Stomach (tissue), 8 donors: ENCODE measurements at regions not wholly inside any gene's neighbourhood (a gene's known extent, or its start where the extent isn't known, plus 50 kb on each side); places are given as distances from the start of the nearest gene placed in this dataset.

Experiments
- DNase-seq, 2 donors: peaks; one replicate each; pipeline versions ENCODE4 v3.0.0 to v3.0.0-alpha.2; 2013 to 2019
- H3K27ac ChIP-seq, 5 donors: fragments of 200-600 bp in 4 of 5; sonication (generic) in 4 of 5; one replicate each; pipeline ENCODE4 v1.5.1; 2013 to 2019; ENCODE audit warnings: mild to moderate bottlenecking in 1 of 5, moderate library complexity in 1 of 5
- H3K27me3 ChIP-seq, 3 donors: fragments of 200-600 bp; sonication (generic); one replicate each; pipeline ENCODE4 v1.5.1; 2017 to 2019; ENCODE audit warnings: mixed run types in 1 of 3
- H3K36me3 ChIP-seq, 4 donors: fragments of 200-600 bp; sonication (generic); 1 replicate in 3 of 4; 2 replicates in 1 of 4; pipeline ENCODE4 v1.5.1; 2016 to 2019
- H3K4me1 ChIP-seq, 4 donors: fragments of 200-600 bp; sonication (generic); one replicate each; pipeline ENCODE4 v1.5.1; 2016 to 2019
- H3K4me3 ChIP-seq, 4 donors: fragments of 200-600 bp; sonication (generic) in 3 of 4; one replicate each; pipeline ENCODE4 v1.5.1; 2016 to 2019; ENCODE audit warnings: mild to moderate bottlenecking in 1 of 4
- H3K9me3 ChIP-seq, 4 donors: fragments of 200-600 bp; sonication (generic); one replicate each; pipeline ENCODE4 v1.5.1; 2016 to 2019
- EP300 ChIP-seq: sonication (generic); formaldehyde crosslinking; IDR thresholded peaks from one replicate; pipeline ENCODE4 v1.6.1; 2017; ENCODE audit warnings: antibody characterized with exemption
- POLR2A ChIP-seq, 4 donors: fragments of 450-650 bp; IDR thresholded peaks; one replicate each; pipeline ENCODE4 v1.6.1; 2016; ENCODE audit warnings: antibody characterized with exemption in 4 of 4, control low read depth in 2 of 4, mild to moderate bottlenecking in 1 of 4, moderate library complexity in 1 of 4
- POLR2AphosphoS5 ChIP-seq, 3 donors: sonication (generic); formaldehyde crosslinking; IDR thresholded peaks; one replicate each; pipeline ENCODE4 v1.6.1; 2016; ENCODE audit warnings: antibody characterized with exemption in 3 of 3
- WGBS, 5 donors: extraction: QIAGEN DNeasy Blood & Tissue Kit in 3 of 5; methylation state at CpG; one replicate each; pipeline versions ENCODE4 v1.1.5 to v1.1.7; 2013 to 2018; 5-methylcytosine and 5-hydroxymethylcytosine counted together
- intact Hi-C: fragments of 100-400 bp; cut with DNase I; formaldehyde crosslinking; loops from one replicate; pipeline ENCODE4 v1.15.1; 2023; ENCODE audit warnings: low total_unique reads
- TF ChIP-seq, protein P1 (sequence below), 7 experiments: fragments of 450-650 bp in 4 of 7; fragments of 200-600 bp in 3 of 7; sonication (generic) in 3 of 7; IDR thresholded peaks; one replicate each; pipeline ENCODE4 v1.5.1; 2016 to 2019; ENCODE audit warnings: antibody characterized with exemption in 7 of 7, control low read depth in 2 of 7, mild to moderate bottlenecking in 1 of 7
- donor health status: healthy with polysubstance abuse.
- donor health status: Bipolar disorder and iron deficiency.
- donor health status: healthy.

DNA sequence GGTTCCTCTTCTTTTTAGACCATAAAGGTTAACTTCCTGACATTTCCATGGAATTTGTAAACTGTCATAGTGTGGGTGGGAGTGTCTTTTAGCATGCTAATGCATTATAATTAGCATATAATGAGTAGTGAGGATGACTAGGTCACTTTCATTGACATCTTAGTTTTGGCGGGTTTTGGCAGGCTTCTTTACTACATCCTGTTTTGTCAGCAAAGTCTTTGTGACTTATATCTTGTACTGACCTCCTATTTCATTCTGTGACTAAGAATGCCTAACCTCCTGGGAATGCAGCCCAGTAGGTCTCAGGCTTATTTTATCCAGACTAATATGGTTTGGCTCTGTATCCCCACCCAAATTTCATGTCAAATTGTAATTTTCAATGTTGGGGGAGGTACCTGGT is 149.6 kb upstream of the SYNCRIP start:
- no peak for DNase-seq
- TF ChIP-seq, protein P1, sequence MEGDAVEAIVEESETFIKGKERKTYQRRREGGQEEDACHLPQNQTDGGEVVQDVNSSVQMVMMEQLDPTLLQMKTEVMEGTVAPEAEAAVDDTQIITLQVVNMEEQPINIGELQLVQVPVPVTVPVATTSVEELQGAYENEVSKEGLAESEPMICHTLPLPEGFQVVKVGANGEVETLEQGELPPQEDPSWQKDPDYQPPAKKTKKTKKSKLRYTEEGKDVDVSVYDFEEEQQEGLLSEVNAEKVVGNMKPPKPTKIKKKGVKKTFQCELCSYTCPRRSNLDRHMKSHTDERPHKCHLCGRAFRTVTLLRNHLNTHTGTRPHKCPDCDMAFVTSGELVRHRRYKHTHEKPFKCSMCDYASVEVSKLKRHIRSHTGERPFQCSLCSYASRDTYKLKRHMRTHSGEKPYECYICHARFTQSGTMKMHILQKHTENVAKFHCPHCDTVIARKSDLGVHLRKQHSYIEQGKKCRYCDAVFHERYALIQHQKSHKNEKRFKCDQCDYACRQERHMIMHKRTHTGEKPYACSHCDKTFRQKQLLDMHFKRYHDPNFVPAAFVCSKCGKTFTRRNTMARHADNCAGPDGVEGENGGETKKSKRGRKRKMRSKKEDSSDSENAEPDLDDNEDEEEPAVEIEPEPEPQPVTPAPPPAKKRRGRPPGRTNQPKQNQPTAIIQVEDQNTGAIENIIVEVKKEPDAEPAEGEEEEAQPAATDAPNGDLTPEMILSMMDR (IDR thresholded peaks at IDR 0.05), result no peak
- TF ChIP-seq EP300, result no peak
- TF ChIP-seq POLR2A (IDR thresholded peaks at IDR 0.05), result no peak
- TF ChIP-seq POLR2AphosphoS5 (IDR thresholded peaks at IDR 0.05), result no peak
- intact Hi-C loops, result no loop called here
- Histone ChIP-seq H3K4me1 (no peaks in the 10 kb centered on the region), H3K36me3 (no peaks in the 10 kb centered on the region), H3K4me3 (no peak overlapping the region), H3K27ac (no peak overlapping the region), H3K27me3 (no peaks in the 10 kb centered on the region), H3K9me3 (peaks cover 0 to 25% (median 16%) of the 10 kb centered on the region in 4 donors)
- WGBS, 5 donors, result 61 to 91% (median 85%) methylated on average over 1 of the region's 1 CpG

DNA sequence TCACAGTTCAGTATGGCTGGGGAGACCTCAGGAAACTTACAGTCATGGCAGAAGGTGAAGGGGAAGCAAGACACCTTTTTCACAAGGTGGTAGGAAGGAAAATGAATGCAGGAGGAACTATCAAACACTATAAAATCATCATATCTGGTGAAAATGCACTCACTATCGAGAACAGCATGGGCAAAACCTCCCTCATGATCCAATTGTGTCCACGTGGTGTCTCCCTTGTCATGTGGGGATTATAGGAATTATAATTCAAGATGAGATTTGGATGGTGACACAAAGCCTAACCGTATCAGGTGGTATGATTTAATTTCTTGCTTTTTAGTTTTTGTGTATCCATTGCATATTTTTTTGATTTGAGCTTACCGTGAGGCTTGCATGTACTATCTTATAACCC is 133.2 kb upstream of the SYNCRIP start:
- Histone ChIP-seq H3K27me3 (no peaks in the 10 kb centered on the region), H3K36me3 (no peaks in the 10 kb centered on the region), H3K9me3 (peaks cover 0 to 23% (median 9%) of the 10 kb centered on the region in 4 donors), H3K4me3 (no peak overlapping the region), H3K4me1 (no peaks in the 10 kb centered on the region), H3K27ac (no peak overlapping the region)
- intact Hi-C loops, result no loop called here
- TF ChIP-seq, protein P1 (IDR thresholded peaks at IDR 0.05), result no peak
- TF ChIP-seq POLR2A (IDR thresholded peaks at IDR 0.05) (no peak), EP300 (no peak), POLR2AphosphoS5 (IDR thresholded peaks at IDR 0.05) (no peak)
- 67 to 75% (median 74%) methylated on average over 4 of the region's 4 CpGs for WGBS, 5 donors
- DNase-seq, result no peak

DNA sequence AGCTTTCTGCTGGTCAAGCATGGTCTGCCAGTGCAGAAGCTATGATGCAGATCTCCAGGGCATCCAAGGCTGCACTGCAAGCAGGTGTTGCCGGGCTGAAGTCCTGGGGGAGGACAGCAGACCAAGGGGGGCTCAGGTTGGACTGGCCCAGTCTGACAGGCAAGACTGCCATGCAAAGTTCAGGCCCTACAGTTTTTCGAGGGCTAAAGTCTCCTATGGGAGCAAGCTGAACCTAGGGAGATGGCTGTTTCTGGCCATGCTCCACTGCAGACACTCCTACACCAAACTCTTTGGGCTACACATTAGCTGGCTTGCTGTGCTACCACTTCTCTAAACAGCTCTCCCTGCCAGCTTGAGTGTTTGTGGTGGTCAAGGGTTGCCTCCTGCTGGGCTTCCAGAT is 130.0 kb upstream of the SYNCRIP start:
- no peaks in the 10 kb centered on the region for H3K27me3 ChIP-seq
- WGBS, 5 donors, result 73 to 80% (median 78%) methylated on average over 2 of the region's 2 CpGs
- no peak for DNase-seq
- no peaks in the 10 kb centered on the region for H3K36me3 ChIP-seq
- intact Hi-C loops, result no loop called here
- no peak overlapping the region for H3K4me3 ChIP-seq
- no peaks in the 10 kb centered on the region for H3K4me1 ChIP-seq
- TF ChIP-seq POLR2AphosphoS5 (IDR thresholded peaks at IDR 0.05), result no peak
- peaks cover 0 to 10% (median 4%) of the 10 kb centered on the region in 4 donors for H3K9me3 ChIP-seq
- no peak overlapping the region for H3K27ac ChIP-seq

DNA sequence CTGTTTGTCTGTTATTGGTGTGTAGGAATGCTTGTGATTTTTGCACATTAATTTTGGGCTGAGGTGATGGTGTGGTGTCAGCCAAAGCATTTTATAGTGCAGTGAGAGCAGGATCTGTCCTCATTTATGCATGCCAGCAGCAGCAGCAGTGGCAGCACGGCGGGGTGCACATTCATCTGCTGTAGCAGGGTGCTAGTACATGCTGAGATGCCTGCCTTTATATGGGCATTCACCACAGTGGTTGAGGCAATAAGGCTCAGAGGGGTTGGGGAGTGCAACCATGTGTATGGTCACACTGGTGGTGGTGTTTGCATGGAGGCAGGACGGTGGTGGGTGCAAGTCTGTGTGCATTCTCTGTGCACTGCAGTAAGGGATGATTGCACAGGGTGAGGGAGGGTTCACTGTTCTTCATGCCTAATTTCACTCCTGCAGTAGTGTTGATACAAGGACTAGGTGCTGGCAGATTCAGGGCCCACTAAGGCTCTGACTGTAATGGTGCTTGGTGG is 129.3 kb upstream of the SYNCRIP start:
- WGBS, 5 donors, result 70 to 82% (median 71%) methylated on average over 3 of the region's 3 CpGs

DNA sequence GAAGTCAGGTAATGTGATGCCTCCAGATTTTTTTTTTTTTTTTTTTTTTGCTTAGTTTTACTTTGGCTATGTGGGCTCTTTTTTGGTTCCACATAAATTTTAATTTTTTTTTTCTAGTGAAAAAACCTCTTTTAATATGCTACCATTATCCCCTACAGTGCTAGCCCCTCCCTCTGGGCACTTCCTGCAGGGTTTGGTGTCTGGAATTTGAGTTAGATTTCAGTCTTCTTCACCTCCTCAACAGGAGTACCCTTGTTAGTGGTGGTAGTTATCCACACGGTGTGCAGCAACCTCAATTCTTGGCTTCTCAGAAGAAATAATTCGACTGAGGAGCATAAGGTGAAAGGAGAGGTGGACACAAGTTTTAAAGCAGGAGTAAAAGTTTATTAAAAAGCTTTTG is 128.8 kb upstream of the SYNCRIP start:
- H3K27me3 ChIP-seq, result no peaks in the 10 kb centered on the region
- WGBS, 5 donors, result 73 to 88% (median 75%) methylated on average over 2 of the region's 2 CpGs
- intact Hi-C loops, result no loop called here
- H3K36me3 ChIP-seq, result no peaks in the 10 kb centered on the region
- no peak for DNase-seq
- no peak for TF ChIP-seq EP300
- no peaks in the 10 kb centered on the region for H3K4me1 ChIP-seq
- no peak overlapping the region for H3K4me3 ChIP-seq
- H3K9me3 ChIP-seq, result no peaks in the 10 kb centered on the region
- H3K27ac ChIP-seq, result no peak overlapping the region

More for the DNA sequence above, 129.3 kb upstream of the SYNCRIP start:
- no peaks in the 10 kb centered on the region for H3K36me3 ChIP-seq
- H3K27ac ChIP-seq, result no peak overlapping the region
- H3K9me3 ChIP-seq, result peaks cover 0 to 3% (median under 1%) of the 10 kb centered on the region in 4 donors
- H3K4me3 ChIP-seq, result no peak overlapping the region
- H3K4me1 ChIP-seq, result no peaks in the 10 kb centered on the region
- TF ChIP-seq POLR2A (IDR thresholded peaks at IDR 0.05) (no peak), POLR2AphosphoS5 (IDR thresholded peaks at IDR 0.05) (no peak)
- no peak for DNase-seq
- no peaks in the 10 kb centered on the region for H3K27me3 ChIP-seq
- intact Hi-C loops, result no loop called here

DNA sequence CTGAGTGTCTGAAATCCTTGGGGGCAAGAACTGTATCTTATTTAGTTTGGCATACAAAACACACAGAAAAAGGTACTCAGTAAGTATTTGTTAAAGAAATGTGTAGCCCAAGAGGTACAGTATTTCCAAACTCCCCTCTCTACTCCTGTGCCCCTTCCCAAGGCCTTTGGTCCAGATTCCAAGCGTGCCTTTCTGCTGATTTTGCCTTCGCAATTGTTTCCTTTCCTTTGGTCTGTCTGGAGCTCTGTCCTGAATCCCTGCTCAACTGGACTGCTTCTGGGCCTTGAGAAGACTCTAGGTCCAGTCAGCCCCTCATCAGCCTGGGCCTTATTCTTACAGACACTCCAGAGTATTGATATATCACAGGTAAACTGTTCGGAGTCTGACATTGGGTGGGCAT is 122.2 kb upstream of the SYNCRIP start:
- Histone ChIP-seq H3K9me3 (no peaks in the 10 kb centered on the region), H3K27me3 (no peaks in the 10 kb centered on the region), H3K36me3 (no peaks in the 10 kb centered on the region), H3K4me3 (no peak overlapping the region), H3K4me1 (no peaks in the 10 kb centered on the region), H3K27ac (no peak overlapping the region)
- no peak for DNase-seq
- intact Hi-C loops, result loop anchor here (10.0 kb wide), 1 partner anchor 420 kb away; no protein-coding TSS in a partner anchor
- TF ChIP-seq POLR2A (IDR thresholded peaks at IDR 0.05), result no peak
- TF ChIP-seq EP300, result no peak
- TF ChIP-seq POLR2AphosphoS5 (IDR thresholded peaks at IDR 0.05), result no peak
- TF ChIP-seq, protein P1 (IDR thresholded peaks at IDR 0.05), result no peak
- WGBS, 5 donors, result 73 to 85% (median 81%) methylated on average over 3 of the region's 3 CpGs
